WI38 (cell line): ENCODE measurements at regions not wholly inside any gene's neighbourhood (a gene's known extent, or its start where the extent isn't known, plus 50 kb on each side); places are given as distances from the start of the nearest gene placed in this dataset.
A peak's percentile ranks its signal among the peaks of the same experiment; 100 is the strongest.

Experiments used
- H3K4me3 ChIP-seq: 2 replicates; pipeline ENCODE4 v1.5.1; 2011; ENCODE audit warnings: low read depth, mild to moderate bottlenecking, control low read depth, low read length
- TF ChIP-seq, protein P1 (sequence below): IDR thresholded peaks from 2 replicates; pipeline ENCODE4 v1.5.1; 2012; ENCODE audit warnings: low read depth, mild to moderate bottlenecking, control low read depth, low read length

DNA sequence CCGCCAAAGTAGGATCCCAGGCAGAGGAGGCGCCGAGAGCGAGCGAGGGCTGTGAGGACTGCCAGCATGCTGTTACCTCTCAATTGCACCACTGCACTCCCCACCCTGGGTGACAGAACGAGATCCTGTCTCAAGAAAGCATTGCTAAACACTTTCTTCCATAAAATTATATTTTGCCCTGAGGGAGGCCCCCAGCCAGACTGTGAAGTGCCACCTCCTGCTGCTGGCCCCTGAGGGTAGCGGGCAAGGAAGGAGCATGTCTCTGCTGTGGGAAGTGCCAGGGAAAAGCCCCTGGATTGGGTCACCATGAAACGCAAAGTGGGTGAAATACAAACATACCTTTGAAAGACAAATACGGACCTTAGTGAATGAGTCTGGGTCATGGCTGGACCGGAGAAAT lies 78.0 kb upstream of the AMZ2 start:
- no peak overlapping the region for H3K4me3 ChIP-seq

DNA sequence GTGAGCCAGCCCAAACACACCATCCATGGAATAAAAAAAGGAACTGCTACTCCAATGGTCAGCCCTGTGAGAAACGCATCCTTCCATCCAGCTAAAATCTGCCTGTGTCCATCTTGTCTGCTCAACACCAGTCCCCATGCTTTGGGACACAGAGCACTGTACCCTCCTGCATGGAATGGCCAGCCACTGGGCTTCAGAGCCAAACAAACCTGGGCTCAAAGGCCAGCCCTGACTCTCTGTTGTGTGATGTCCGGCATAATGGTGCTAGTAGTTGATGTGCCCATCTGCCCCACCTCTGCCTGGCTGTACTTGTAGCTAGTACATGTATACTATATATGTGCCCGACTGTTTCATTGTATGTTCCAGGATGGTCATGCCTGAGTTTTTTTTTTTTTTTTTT lies 77.6 kb upstream of the AMZ2 start:
- no peak overlapping the region for H3K4me3 ChIP-seq
- TF ChIP-seq, protein P1, sequence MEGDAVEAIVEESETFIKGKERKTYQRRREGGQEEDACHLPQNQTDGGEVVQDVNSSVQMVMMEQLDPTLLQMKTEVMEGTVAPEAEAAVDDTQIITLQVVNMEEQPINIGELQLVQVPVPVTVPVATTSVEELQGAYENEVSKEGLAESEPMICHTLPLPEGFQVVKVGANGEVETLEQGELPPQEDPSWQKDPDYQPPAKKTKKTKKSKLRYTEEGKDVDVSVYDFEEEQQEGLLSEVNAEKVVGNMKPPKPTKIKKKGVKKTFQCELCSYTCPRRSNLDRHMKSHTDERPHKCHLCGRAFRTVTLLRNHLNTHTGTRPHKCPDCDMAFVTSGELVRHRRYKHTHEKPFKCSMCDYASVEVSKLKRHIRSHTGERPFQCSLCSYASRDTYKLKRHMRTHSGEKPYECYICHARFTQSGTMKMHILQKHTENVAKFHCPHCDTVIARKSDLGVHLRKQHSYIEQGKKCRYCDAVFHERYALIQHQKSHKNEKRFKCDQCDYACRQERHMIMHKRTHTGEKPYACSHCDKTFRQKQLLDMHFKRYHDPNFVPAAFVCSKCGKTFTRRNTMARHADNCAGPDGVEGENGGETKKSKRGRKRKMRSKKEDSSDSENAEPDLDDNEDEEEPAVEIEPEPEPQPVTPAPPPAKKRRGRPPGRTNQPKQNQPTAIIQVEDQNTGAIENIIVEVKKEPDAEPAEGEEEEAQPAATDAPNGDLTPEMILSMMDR, result no peak

More for the DNA sequence above, 78.0 kb upstream of the AMZ2 start:
- TF ChIP-seq, protein P1, result no peak

DNA sequence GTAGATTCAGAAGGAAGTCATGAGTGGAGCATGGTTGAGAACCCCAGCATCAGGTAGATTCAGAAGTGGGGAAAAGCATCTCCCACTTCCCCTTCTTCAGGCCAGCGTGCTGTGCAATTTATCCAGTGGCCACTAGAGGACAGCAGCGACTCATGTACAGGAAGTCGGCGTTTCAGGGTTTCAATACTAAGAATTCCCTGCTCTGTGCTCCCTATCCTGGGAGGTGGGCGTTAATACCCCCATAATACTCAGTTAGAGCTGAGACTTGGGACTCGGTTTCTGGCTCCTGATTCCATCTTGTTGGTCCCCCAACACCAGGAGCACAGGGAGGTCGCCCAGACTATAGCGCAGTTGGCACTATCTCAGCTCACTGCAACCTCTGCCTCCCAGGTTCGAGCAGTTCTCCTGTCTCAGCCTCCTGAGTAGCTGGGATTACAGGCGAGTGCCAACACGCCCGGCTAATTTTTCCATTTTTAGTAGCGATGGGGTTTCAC lies 75.3 kb upstream of the AMZ2 start:
- TF ChIP-seq, protein P1, result peak; percentile 99
- no peak overlapping the region for H3K4me3 ChIP-seq

DNA sequence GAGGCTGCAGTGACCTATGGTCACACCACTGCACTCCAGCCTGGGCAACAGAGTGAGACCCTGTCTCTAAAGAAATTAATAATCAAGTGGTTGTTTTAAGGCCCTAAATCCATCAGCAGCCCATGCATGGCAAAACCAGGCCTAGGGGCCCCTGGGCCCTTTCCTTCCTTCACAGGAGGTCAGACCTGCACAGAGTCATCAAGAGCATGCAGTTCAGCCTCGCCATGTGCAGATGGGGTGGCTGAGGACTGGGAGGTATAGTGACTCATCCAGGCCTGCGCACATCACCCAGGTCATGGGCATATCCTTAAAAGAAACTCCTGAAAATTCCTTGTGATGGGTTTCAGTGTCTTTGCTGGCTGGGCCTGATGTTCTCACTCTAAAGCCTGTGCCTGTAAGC lies 72.4 kb upstream of the AMZ2 start:
- H3K4me3 ChIP-seq, result no peak overlapping the region
- TF ChIP-seq, protein P1, result no peak

DNA sequence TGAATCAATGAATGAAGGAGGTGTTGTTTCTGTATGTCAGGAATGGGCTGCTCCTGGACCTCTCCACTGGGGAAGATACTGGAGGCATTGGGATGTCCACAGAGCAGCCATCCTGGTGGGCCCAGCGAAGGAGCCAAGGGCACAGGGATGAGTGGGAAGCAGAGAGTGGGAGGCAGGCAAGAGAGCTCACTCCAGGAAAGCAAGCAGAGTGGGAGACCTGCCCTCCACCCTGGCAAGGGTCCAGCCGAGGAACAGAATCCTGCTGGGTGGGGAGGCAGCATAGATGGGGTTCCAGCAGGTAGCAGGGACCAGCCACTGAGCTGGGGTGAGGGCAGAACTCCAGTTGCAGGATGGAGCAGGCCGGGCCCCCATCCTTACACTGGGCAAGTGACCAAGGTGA lies 71.9 kb upstream of the AMZ2 start:
- TF ChIP-seq, protein P1, result no peak
- no peak overlapping the region for H3K4me3 ChIP-seq

DNA sequence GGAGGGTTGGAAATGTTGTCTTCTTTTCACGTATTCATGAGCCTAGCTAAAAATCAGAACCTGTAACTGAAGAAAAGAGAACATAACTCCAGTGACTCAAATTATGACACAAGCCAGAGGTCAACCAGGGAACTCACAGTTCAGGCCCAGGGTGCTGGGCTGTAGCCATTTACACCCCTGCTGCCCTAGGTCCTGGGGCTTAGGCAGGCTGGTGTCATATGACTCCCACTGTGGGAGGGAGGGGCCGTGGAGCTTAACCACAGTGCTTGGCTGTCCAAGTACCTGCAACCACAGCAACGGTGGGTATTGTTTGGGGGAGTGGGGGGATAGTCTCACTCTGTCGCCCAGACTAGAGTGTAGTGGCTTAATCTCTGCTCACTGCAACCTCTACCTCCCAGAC lies 71.1 kb upstream of the AMZ2 start:
- no peak overlapping the region for H3K4me3 ChIP-seq
- TF ChIP-seq, protein P1, result no peak

DNA sequence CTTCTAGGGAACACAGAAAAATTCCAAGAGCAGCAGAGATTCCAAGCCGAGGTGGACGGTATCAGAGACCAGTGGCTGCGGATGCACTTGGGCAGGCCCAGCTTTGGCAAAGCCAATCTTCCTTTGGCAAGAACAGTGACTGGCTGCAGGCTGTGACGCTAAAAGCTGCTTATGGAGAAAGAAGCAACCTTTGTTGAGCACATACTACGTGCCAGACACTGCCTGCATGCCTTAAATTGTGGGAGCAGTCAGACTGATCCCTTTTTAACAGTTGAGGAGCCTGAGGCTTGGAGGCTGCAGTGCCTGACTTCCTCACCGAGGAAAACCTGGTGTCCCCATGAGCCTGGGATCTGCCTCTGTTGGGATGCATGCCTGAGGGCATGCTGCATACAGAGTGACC lies 69.0 kb upstream of the AMZ2 start:
- no peak overlapping the region for H3K4me3 ChIP-seq
- TF ChIP-seq, protein P1, result no peak
